HTR-8/SVneo (cell line): ENCODE measurements at regions not wholly inside any gene's neighbourhood (a gene's known extent, or its start where the extent isn't known, plus 50 kb on each side); places are given as distances from the start of the nearest gene placed in this dataset.
"Not testable (repeated sequence)": the region's sequence is repeated elsewhere in the genome, so short reads cannot be mapped to it uniquely, and the experiment has no call there.

Experiments used
- DNase-seq: peaks from one replicate; pipeline ENCODE4 v3.0.0; 2011; ENCODE audit warnings: low spot score, mixed read lengths; ENCODE audit not compliant: insufficient read length
- FAIRE-seq: peaks from 2 replicates; lab custom pipeline; 2011; peaks lifted over from hg19 to GRCh38; lab: Jason Lieb, UNC

DNA sequence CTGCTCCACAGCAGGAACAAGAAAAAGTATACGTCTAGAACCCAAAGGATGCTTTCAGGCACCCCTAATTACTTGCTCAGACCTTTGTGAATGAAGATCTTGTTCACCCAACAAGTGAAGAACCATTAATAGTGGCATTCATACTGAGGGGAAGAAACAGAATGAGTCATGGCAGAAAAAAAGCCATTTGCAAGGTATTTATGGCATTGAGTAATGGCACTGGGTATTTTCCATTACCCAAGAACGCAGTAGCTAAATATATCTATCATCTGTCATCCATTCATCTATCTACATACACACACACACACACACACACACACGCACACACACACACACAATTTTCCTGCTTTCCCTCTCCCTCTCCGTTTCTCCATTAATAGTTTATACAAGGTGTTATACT is 56.4 kb upstream of the XIRP2 start:
- DNase-seq (no peak), FAIRE-seq (no peak)

DNA sequence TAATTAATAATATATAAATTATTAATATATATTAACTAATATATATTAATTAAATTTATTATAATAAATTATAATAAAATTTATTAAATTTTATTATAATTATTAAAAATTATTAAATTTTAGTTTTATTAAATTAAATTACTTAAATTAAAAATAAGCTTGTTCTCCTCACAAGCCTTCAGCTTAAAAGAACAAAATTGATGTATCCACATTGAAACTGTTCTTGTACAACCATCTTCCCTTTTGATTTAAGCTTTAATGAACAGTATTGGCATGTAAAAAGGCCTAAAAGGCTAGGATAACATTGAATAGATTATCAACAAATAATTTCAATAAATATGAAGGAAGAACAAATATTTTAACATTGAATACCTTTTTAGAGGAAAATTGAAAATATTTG is 62.4 kb upstream of the XIRP2 start:
- no peak for FAIRE-seq
- no peak for DNase-seq

DNA sequence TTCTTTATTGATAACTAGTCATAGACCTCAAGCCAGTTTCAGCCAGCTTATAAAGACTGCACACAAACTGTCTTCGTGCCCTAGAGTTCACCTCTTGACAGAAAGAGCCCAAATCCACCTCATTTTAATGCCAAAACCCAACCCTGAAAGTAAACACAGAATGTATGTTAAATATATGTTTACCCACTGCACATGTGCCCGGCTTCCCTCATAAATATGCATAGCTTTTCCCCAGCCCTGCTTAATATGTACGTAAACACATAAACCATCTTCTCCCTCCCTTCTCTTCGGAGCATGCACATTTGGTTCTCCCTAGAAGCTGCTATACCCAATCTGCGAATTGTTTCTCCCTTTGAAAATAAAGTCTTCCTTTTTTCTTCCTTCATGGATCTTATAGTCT is 73.9 kb upstream of the XIRP2 start:
- FAIRE-seq (no peak), DNase-seq (no peak)

DNA sequence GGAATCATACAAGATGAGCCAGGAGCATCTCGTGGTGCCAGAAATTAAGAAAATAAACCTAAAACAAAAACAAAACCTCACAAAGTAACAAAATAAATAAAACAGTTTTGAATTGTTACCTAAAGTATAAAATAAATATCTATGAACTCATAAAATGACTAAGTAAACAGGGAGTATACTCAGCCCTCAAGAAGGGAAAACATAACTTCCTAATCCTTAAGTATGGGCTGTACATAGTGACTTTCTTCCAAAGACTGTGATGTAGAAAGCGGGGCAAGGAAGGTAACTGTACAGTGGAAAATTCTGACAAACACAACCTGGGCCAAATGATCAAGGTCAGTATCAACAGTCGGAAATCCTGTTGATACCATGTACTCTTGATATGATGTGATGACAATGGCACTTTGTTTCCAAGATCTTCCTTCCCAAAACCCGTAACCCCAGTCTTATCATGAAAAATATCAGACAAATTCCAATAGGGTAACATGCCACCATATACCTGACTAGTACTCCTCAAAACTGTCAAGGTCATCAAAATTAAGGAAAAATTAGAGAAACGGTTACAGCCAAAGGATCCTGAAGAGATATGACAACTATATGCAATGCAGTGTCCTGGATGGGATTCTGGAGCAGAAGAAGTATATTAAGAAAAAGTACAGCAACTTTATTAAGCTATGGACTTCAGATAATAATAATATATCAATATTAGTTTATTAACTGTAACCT is 76.0 kb upstream of the XIRP2 start:
- FAIRE-seq (no peak), DNase-seq (no peak)

DNA sequence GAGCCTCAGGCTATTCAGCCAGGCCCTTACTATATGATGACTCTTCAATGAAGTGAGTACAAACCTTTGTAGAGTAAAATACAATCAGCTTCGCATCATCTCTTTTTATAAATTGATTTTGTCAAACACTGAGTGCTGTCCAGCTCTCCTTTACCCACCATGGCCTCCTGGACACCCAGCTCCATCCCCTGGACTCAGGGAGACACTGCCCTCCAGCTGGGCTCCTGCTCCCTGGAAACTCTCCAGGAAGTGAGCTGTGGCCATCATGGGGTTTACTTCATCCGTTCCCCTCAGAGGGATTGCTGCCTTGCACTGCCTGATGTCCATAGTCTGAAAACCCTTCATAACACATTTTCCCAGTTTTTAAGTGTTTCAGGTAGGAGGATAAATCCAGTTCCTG is 82.5 kb upstream of the XIRP2 start:
- DNase-seq: no peak
- FAIRE-seq: no peak

DNA sequence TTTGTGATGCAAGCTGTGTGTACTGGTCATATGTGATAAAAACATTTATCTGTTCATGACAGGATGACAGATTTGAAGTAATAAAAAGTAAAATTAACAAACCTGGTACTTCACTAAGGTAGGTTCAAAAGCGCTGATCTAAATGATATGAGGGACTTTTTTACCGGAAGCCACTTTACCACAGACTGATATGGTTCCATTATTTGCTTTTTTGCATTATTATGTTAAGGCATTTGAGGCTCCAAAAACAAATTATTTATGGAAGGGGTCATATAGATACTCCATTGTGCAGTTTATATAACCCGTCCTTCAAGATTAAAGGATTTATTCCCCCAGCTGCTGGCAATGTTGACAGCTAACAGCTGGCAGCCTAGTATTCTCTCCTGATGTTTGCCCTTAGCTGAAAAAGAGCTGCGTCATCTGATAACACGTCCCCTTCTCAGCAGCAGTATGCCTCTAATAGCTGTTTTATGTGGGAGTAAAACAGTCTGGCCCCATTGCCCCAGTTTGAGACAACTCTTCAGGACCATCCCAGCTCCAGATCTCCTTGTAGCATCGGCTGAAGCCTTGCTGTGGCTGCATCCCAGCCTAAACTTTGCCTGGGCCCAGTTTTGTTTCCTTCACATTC is 84.8 kb upstream of the XIRP2 start:
- DNase-seq: no peak
- FAIRE-seq: no peak

DNA sequence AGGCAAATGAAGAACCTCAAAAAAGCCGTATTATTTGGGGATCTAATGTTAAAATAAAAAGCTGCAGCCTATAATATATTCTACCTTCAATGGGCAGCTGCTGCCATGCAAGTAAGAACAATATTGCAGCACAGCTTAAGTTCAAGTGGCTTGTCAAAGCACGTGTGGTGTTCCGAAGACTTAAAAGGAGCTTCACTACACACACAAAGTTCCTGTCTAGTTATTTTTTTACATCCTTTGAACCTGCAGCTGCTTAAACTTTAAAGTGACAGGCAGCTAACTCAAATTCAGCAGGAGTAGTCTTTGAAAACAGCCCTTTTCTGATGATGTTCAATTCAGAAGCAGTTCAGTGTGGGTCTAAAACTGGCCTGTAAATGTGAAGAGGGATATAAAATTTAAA is 85.8 kb upstream of the XIRP2 start:
- no peak for FAIRE-seq

DNA sequence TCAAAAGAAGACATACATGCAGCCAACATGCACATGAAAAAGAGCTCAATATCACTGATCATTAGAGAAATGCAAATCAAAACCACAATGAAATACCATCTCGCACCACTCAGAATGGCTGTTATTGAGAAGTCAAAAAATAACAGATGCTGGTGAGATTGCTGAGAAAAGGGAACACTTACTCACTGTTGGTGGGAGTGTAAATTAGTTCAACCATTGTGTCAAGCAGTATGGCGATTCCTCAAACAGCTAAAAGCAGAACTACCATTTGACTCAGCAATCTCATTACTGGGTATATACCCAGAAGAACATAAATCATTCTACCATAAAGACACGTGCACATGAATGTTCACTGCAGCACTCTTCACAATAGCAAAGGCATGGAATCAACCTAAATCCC is 95.5 kb upstream of the XIRP2 start:
- no peak for FAIRE-seq
- no peak for DNase-seq

More for the DNA sequence above, 85.8 kb upstream of the XIRP2 start:
- DNase-seq: no peak

DNA sequence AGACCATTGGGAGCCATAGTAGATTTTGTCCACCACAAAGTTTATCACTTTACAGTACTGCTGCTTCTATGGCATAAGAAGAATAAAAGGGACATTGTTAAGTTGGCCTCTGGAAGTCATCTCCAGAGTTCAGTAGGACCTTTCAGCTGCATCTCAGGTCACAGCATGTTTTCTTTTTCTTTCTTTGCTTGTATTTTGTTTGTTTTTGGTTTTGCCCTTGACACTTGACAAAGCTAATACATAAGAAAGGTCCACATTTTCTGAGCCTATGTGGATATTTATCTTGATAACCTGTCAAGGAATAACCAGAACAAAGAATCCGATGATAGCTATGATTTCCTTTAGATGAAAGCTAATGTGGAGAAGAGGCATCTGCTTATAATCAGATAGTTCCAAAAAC is 101.6 kb upstream of the XIRP2 start:
- FAIRE-seq (no peak), DNase-seq (no peak)

DNA sequence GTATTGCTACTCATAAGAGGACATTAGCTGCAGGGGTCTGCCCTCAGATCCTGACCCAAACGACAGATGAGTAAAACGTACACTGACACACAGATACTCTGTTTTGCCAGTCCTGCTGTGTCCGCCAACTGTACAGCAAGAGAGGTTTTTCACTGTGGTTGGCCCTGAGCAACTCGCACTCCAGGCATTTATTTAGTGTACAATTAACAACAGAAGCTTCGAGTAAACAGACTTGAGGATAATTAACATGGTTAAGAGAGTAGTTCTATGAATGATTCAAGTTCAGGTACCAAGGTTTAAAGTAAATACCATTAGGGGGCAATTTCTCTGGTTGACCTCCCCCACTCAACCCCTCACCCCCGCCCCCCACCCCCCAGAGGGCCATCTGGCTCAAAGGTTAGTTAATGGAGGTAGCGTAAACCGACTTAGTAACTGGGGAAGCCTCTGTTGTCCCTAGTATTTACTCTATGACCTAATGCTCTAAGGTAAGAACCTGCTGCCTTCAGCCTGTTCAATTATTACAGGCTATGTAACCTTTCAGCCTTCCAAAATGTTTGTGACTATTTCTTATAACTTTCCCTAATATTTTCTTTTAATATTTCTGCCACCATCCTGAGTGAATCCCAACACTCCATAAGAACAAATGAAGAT is 103.9 kb upstream of the XIRP2 start:
- DNase-seq: no peak

DNA sequence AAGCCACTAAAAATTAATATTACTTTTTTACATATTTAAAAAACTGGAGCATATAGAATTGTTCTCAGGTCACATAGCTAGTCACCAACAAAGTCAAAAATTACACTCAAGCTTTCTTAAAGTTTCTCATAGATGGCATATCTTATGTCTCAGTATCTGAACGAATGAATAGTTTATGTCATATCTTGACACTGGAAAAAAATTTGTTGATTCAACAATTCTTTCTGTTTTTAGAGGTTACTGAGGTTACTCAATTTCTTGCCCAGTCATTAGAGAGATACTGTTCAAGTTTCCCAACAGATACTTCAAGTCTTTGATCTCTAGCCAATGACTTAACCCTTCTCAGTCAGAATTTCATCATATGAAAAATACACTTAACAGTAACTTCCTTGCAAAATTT is 113.1 kb upstream of the XIRP2 start:
- DNase-seq (no peak), FAIRE-seq (no peak)

More for the DNA sequence above, 103.9 kb upstream of the XIRP2 start:
- no peak for FAIRE-seq

DNA sequence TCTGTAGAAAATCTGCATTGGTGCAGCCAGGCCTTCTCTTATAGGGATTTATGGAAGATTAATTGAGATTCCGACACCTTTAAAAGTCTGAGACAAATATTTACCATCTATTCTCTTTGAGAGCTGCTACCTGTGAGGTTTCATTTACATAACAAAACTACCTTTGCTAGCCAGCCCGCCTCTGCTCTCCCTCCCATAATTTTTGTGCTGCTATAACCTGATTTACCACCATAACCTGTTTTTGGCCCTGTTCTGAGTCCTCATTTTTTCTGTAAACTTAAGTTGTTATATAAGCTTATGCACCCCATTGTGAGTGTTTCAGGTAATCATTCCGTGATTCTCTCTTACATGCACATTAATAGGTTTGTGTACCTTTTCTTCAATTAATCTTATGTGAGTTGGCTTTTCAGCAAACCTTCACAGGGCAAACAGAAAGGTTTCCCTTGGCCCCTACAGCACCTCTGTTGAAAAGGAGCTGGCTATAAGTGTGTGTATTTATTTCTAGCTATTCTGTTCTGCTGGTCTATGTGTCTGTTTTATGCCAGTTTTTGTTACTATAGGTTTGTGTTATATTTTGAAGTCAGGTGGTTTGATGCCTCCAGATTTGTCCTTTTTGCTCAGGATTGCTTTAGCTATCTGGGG is 114.9 kb upstream of the XIRP2 start:
- DNase-seq: no peak
- FAIRE-seq: no peak

DNA sequence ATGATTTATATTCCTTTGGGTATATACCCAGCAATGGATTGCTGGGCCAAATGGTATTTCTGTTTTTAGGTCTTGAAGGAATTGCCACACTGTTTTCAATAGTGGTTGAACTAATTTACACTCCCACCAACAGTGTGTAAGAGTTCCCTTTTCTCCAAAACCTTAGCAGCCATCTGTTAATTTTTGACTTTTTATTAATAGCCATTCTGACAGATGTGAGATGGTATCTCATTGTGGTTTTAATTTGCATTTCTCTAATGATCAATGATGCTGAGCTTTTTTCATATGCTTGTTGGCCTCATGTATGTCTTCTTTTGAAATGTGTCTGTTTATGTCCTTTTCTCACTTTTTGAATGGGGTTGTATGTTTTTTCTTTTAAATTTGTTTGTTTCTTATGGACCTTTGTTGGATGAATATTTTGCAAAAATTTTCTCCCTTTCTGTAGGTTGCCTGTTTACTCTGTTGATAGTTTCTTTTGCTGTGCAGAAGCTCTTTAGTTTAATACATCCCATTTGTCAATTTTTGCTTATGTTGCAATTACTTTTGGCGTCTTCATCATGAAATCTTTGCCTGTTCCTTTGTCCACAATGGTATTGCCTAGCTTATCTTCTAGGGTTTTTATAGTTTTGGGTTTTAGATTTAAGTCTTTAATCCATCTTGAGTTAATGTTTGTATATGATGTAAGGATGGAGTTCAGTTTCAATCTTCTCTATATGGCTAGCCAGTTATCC is 119.7 kb upstream of the XIRP2 start:
- FAIRE-seq: no peak

DNA sequence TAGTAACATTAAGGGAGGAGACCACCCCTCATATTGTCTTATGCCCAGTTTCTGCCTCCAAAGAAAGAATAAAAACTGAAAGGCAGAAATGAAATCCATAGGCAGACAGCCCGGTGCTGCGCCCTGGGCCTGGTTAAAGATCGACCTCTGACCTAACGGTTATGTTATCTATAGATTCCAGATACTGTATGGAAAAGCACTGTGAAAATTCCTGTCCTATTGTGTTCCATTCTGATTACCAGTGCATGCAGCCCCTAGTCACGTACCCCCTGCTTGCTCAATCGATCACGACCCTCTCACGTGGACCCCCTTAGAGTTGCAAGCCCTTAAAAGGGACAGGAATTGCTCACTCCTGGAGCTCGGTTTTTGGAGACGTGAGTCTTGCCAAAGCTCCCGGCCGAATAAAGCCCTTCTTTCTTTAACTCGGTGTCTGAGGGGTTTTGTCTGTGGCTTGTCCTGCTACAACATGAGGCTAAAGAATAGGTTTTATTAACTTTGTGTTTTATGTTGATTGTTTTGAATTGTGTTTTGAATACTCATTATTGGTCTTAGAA is 121.4 kb upstream of the XIRP2 start:
- FAIRE-seq, DNase-seq: not testable (repeated sequence)

More for the DNA sequence above, 119.7 kb upstream of the XIRP2 start:
- DNase-seq: no peak

DNA sequence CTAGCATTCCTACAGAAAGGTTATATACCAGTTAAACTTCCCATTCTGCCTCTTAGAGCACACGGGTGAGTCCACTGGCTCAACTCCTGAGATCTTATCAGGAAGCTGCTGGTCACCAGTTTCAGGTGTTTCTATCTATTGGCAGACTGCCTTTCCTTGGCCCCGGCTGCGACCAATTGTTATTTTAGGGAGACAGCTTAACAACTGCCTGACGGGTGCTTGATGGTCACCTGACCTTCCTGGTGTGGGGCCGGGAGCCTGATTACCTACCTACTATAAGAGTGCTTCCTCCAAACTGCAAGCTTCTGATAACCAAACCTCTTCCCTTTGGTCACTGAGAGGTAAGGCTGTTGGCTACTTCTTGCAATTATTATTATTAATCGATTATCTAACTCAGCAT is 122.1 kb upstream of the XIRP2 start:
- DNase-seq (no peak), FAIRE-seq (no peak)

DNA sequence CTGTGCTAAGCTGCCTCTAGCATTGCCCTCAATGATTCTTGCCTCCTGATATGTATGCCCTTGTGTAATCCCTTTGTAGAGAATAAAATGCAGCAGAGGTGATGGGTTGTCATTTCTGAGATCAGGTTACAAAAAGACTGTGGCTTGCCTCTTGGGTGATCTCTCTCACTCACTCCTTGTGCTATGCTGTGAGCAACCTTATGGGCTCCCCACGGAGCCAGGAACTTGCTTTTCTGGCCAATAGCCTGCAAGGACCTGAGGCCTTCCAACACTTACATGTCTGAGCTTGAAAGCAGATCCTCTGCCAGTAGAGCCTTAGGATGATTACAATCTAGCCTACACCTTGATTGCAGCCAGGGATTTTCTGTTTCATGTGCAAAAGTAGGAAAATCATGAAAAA is 123.1 kb upstream of the XIRP2 start:
- FAIRE-seq: no peak
- DNase-seq: no peak

DNA sequence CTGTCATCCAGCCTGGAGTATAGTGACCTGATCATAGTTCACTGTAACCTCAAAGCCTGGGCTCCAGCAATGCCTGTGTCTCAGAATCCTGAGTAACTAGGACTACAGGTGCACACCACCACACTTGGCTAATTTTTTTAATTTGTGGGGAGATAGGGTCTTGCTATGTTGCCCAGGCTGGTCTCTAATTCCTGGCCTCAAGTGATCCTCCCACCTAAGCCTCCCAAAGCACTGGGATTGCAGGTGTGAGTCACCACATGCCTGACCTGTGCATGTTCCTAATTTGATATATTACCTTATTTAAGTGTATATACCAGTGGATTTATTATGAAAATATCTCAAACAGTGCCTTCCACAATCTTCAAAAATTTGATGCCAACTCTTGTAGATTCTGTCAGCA is 123.6 kb upstream of the XIRP2 start:
- FAIRE-seq (no peak), DNase-seq (no peak)

DNA sequence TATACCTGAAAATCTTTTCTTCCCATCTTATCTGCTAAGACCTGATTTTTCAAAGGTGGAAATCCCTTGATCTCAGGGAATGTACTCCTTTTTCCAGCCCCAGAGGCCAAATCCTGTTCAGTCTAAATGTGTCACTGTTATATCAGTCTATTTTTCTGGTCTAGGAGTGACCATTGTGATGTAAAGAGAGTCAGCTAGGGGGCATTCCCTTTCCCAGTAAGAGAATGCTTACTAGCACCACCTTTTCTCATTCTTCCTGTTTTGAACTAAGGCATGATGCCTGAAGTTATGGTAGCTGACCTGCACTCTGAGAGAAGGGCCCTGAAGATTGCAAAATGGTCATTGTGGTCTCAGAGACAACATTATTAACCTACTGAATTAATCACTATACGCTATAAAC is 124.1 kb upstream of the XIRP2 start:
- DNase-seq: no peak
- no peak for FAIRE-seq

DNA sequence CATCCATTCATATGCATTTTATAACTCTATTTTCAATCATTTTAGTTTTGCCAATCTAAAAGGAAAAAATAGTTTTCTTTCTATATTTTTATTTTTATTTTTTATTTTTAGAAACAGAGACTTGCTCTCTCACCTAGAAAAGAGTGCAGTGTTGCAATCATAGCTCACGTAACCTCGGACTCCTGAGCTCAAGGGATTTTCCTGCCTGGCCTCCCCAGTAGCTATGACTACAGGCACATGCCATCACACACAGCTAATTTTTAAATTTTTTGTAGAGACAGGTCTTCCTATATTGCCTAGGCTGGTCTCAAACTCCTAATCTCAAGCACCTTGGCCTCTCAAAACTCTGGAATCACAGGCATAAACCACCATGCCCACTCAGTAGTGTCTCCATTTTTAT is 125.5 kb upstream of the XIRP2 start:
- DNase-seq (no peak), FAIRE-seq (no peak)

DNA sequence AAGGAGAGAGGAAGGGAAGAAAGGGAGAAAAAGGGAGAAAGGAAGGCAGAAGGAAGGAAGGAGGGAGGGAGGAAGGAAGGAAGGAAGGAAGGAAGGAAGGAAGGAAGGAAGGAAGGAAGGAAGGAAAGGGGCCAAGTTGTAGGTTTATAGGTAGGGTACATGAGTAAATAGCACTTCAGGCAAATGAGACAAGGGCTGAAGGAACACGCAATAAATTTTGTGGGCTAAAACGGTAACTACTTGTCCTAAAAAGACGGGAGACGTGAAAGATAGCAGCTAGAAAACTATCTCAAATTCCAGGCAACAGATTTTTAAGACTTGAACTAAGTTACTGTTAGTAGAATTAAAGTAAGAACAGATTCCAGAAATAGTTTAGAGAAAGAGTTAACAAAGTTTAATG is 129.3 kb upstream of the XIRP2 start:
- FAIRE-seq: no peak
- DNase-seq: no peak
